Heart right ventricle (tissue), 16 donors: ENCODE measurements at regions not wholly inside any gene's neighbourhood (a gene's known extent, or its start where the extent isn't known, plus 50 kb on each side); places are given as distances from the start of the nearest gene placed in this dataset.

ENCODE experiments used
- ATAC-seq, 8 donors: fragments of 200-7000 bp; cut with Tn5 transposase; one replicate each; pipeline ENCODE4 v1.9.1; 2020; ENCODE audit warnings: mild to moderate bottlenecking in 8 of 8, moderate library complexity in 8 of 8, moderate number of reproducible peaks in 1 of 8
- DNase-seq, 2 donors: peaks; one replicate each; pipeline ENCODE4 v3.0.0-alpha.2; 2020
- H3K27ac ChIP-seq, 10 donors: fragments of 200-600 bp; sonication (generic) in 2 of 10; one replicate each; pipeline versions ENCODE4 v1.5.0 to v1.8.0; 2020 to 2022; ENCODE audit warnings: mild to moderate bottlenecking in 3 of 10
- H3K27me3 ChIP-seq, 7 donors: fragments of 200-600 bp; one replicate each; pipeline ENCODE4 v1.8.0; 2021 to 2022; ENCODE audit warnings: mild to moderate bottlenecking in 2 of 7
- H3K36me3 ChIP-seq, 9 donors: fragments of 200-600 bp; sonication (generic) in 1 of 9; one replicate each; pipeline versions ENCODE4 v1.5.0 to v1.8.0; 2020 to 2022; ENCODE audit warnings: mild to moderate bottlenecking in 2 of 9
- H3K4me1 ChIP-seq, 9 donors: fragments of 200-600 bp; sonication (generic) in 1 of 9; one replicate each; pipeline versions ENCODE4 v1.5.0 to v1.8.0; 2020 to 2022; ENCODE audit warnings: mild to moderate bottlenecking in 4 of 9
- H3K4me3 ChIP-seq, 10 donors: fragments of 200-600 bp; sonication (generic) in 2 of 10; one replicate each; pipeline versions ENCODE4 v1.5.0 to v1.8.0; 2020 to 2022; ENCODE audit warnings: mild to moderate bottlenecking in 7 of 10, moderate library complexity in 2 of 10
- H3K9me3 ChIP-seq, 11 donors: fragments of 200-600 bp in 10 of 11; sonication (generic) in 2 of 11; one replicate each; pipeline versions ENCODE4 v1.5.0 to v1.8.0; 2013 to 2022; ENCODE audit warnings: mild to moderate bottlenecking in 2 of 11, control low read depth in 1 of 11, moderate library complexity in 1 of 11
- WGBS, 2 donors: extraction: QIAGEN DNeasy Blood & Tissue Kit; methylation state at CpG; one replicate each; pipeline ENCODE4 v1.1.7; 2013; ENCODE audit warnings: inconsistent platforms in 1 of 2; 5-methylcytosine and 5-hydroxymethylcytosine counted together
- intact Hi-C, 10 donors: fragments of 100-400 bp; cut with DNase I; formaldehyde crosslinking; loops; one replicate each; pipeline versions ENCODE4 v1.11.1 to v1.14.2; 2022
- TF ChIP-seq, protein P1 (sequence below), 9 donors: fragments of 200-600 bp; sonication (generic) in 2 of 9; IDR thresholded peaks; one replicate each; pipeline versions ENCODE4 v1.5.0 to v1.8.0; 2021 to 2022; ENCODE audit warnings: antibody characterized with exemption in 9 of 9, mild to moderate bottlenecking in 5 of 9, moderate library complexity in 1 of 9
- donor health status: Arrhythmogenic right ventricular cardiomyopathy.
- donor health status: ischemic (EF 13 %, LVEDD 7.1; RV severe dilation, severe dysfunction).
- donor health status: healthy with polysubstance abuse.
- donor health status: DM: no; HTN: yes; CAD: no.
- donor health status: DM: no; HTN: no; CAD: no.
- donor health status: ischemic (EF 25% LVEDD 6.9; RV normal size, moderate dysfunction).
- donor health status: ischemic (EF 25% LVEDD 5.7; RV mildly dilated, moderate dysfunction).
- donor health status: healthy.
- donor health status: DM: yes; HTN: yes; CAD: no.
- donor health status: Ischemic cardiomyopathy.
- donor health status: ischemic (EF 35%, LVEDD 5.7; RV mildly dilated, moderate dysfunction).
- donor health status: nonischemic (EF 11% LVEDD 7.7; RV severe dilation, severe dysfunction).
- donor health status: DM: yes; HTN: yes; CAD: no.
- donor health status: PGD.
- donor health status: ischemic (EF 29% LVEDD 5.4; RV normal size, mild dysfunction).
- donor health status: nonischemic (EF 23%, LVEDD 6.1; RV moderate dilation, normal function).

DNA sequence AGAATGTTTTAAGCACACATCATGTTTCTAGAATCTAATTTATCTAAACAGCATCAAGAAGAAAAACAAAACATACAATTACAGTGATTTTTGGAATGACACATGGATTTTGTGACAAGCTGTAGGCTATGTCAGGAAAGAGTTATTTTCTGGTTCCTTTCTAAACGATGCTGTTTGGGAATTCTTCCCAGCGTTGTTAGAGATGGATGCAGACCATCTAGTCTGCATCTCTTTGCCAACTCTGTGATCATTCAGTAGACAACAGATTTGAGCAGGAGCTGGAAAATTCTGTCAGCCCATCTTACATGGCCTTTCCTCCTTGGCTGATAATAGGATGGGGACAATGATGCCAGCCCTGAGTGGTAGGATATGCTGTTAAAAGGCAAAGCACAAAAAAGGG is 295.7 kb upstream of the TRPC7 start:
- no peaks in the 10 kb centered on the region for H3K36me3 ChIP-seq
- intact Hi-C loops: no loop called here
- no peaks in the 10 kb centered on the region for H3K9me3 ChIP-seq
- no peak for DNase-seq
- H3K27ac ChIP-seq: no peak overlapping the region
- H3K4me3 ChIP-seq: no peak overlapping the region
- TF ChIP-seq, protein P1, sequence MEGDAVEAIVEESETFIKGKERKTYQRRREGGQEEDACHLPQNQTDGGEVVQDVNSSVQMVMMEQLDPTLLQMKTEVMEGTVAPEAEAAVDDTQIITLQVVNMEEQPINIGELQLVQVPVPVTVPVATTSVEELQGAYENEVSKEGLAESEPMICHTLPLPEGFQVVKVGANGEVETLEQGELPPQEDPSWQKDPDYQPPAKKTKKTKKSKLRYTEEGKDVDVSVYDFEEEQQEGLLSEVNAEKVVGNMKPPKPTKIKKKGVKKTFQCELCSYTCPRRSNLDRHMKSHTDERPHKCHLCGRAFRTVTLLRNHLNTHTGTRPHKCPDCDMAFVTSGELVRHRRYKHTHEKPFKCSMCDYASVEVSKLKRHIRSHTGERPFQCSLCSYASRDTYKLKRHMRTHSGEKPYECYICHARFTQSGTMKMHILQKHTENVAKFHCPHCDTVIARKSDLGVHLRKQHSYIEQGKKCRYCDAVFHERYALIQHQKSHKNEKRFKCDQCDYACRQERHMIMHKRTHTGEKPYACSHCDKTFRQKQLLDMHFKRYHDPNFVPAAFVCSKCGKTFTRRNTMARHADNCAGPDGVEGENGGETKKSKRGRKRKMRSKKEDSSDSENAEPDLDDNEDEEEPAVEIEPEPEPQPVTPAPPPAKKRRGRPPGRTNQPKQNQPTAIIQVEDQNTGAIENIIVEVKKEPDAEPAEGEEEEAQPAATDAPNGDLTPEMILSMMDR (IDR thresholded peaks at IDR 0.05): no peak
- H3K27me3 ChIP-seq: peaks cover 0 to 35% (median 14%) of the 10 kb centered on the region in 7 donors
- ATAC-seq: no peak
- no peaks in the 10 kb centered on the region for H3K4me1 ChIP-seq
- 62 to 70% methylated on average over 2 of the region's 2 CpGs for WGBS, 2 donors

DNA sequence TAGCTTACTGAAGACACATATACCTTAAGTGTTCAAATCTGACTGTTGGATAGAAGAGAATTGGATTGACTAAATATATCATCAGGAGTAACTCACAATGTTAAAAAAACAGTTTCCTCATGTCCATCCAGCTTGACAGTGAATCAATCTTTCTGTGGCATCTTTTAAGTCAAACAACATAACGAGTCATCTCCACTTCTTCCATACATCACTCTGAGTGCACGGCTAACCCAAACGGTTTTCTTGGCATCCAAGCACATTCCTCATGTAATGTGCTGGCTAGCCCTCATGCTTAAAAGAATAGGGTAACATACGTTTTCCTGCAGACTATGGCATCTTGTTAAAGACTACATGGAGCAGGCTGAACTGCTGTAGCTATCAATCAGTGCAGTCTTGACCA is 291.5 kb upstream of the TRPC7 start:
- WGBS, 2 donors: 49 to 53% methylated on average over 4 of the region's 4 CpGs
- no peak overlapping the region for H3K4me3 ChIP-seq
- no peak for ATAC-seq
- no peak for DNase-seq
- H3K27ac ChIP-seq: no peak overlapping the region
- H3K9me3 ChIP-seq: no peaks in the 10 kb centered on the region
- intact Hi-C loops: no loop called here
- no peaks in the 10 kb centered on the region for H3K4me1 ChIP-seq
- peaks cover 0 to 19% (median 3%) of the 10 kb centered on the region in 7 donors for H3K27me3 ChIP-seq
- TF ChIP-seq, protein P1 (IDR thresholded peaks at IDR 0.05): no peak
- no peaks in the 10 kb centered on the region for H3K36me3 ChIP-seq

DNA sequence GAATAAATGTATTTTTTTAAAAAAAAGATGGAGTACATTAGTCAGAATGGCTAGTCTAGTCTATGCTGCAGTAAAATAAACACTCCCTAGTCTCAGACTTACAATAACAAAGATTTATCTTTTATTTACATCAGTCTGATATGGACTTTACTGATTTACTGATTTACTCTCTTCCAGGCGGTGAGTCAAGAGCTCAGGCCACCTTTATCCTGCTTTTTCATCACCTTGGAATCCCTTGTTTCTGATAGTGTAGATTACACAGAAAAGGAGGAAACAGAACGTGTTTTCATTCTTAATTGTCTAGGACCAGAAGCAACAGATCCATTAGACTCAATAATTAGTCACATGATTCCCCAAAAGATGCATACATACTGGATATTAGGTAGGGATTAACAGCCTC is 290.1 kb upstream of the TRPC7 start:
- H3K27ac ChIP-seq: no peak overlapping the region
- WGBS, 2 donors: 43 to 55% methylated on average over 2 of the region's 2 CpGs
- intact Hi-C loops: no loop called here

GRCh38 chr5:136646915-136647314 is 281.6 kb upstream of the TRPC7 start:
- Histone ChIP-seq H3K4me3 (no peak overlapping the region), H3K27me3 (peaks cover 0 to 9% (median 0%) of the 10 kb centered on the region in 7 donors), H3K27ac (no peak overlapping the region), H3K36me3 (no peaks in the 10 kb centered on the region), H3K9me3 (no peaks in the 10 kb centered on the region), H3K4me1 (no peaks in the 10 kb centered on the region)
- ATAC-seq (no peak), DNase-seq (no peak)
- WGBS, 2 donors: 41 to 52% methylated on average over 2 of the region's 2 CpGs
- intact Hi-C loops: loop anchor here in 1 of 10 donors (10.0 kb wide), 1 partner anchor 992 kb away; no protein-coding TSS in a partner anchor
- TF ChIP-seq, protein P1 (IDR thresholded peaks at IDR 0.05): no peak

More for the DNA sequence above, 290.1 kb upstream of the TRPC7 start:
- Histone ChIP-seq H3K4me3 (no peak overlapping the region), H3K27me3 (peaks cover 0 to 19% (median 0%) of the 10 kb centered on the region in 7 donors), H3K9me3 (no peaks in the 10 kb centered on the region), H3K36me3 (no peaks in the 10 kb centered on the region), H3K4me1 (no peaks in the 10 kb centered on the region)
- TF ChIP-seq, protein P1 (IDR thresholded peaks at IDR 0.05): no peak
- no peak for DNase-seq
- no peak for ATAC-seq
